ENCODE measurements at regions not wholly inside any gene's neighbourhood (a gene's known extent, or its start where the extent isn't known, plus 50 kb on each side); places are given as distances from the start of the nearest gene placed in this dataset.

GRCh38 chr1:226491093-226491850, 57.3 kb upstream of the STUM start (continued):
- no peak for TF ChIP-seq BCL3 (IDR thresholded peaks at IDR 0.05; ENCODE audit: borderline replicate concordance, insufficient read depth, low read depth, low read length, poor library complexity, severe bottlenecking)

- Histone ChIP-seq H3K27me3 (replicated peaks in 1 of 2; ENCODE audit: control insufficient read depth in 2 of 2, insufficient read depth in 2 of 2, low read length in 1 of 2) (no peaks in the 10 kb centered on the region; a peak in 2 of 4 replicates), H3K79me2 (ENCODE audit: control insufficient read depth, insufficient read depth, low read length) (no peaks in the 10 kb centered on the region), H3K27ac (ENCODE audit: control insufficient read depth, insufficient read depth) (no peak overlapping the region), H3K36me3 (ENCODE audit: control insufficient read depth in 2 of 2, insufficient read depth in 2 of 2, low read length in 1 of 2) (no peaks in the 10 kb centered on the region), H3K4me1 (ENCODE audit: control insufficient read depth, insufficient read depth, low read length) (no peaks in the 10 kb centered on the region), H3K4me2 (ENCODE audit: control insufficient read depth, insufficient read depth) (no peak overlapping the region), H3K9me3 (replicated peaks; ENCODE audit: control insufficient read depth, insufficient read depth, low read length) (no peaks in the 10 kb centered on the region), H2AFZ (ENCODE audit: control insufficient read depth, low read depth, low read length) (no peak overlapping the region), H4K20me1 (ENCODE audit: control insufficient read depth, insufficient read depth) (no peaks in the 10 kb centered on the region), H3K9ac (ENCODE audit: control insufficient read depth, insufficient read depth, low read length) (no peak overlapping the region), H3K4me3 (no peak overlapping the region)
- no TSS peak for BruUV-seq (replicated peaks)
- intact Hi-C loops (cut with micrococcal nuclease; ENCODE audit: unreplicated experiment) (no loop called here), in situ Hi-C loops (cut with MboI) (no loop called here)
- FAIRE-seq (no peak), DNase-seq (ENCODE audit: low read depth, low spot score) (no peak), ATAC-seq (no peak)
- ChIA-PET RAD21 (ENCODE audit: unreplicated experiment) (no interaction called here), POLR2A (no interaction called here), CTCF (no interaction called here), SMC1A (ENCODE audit: uncharacterized antibody, unreplicated experiment) (no interaction called here)
- 67% methylated on average over 7 of the region's 7 CpGs for WGBS (ENCODE audit: insufficient coverage, insufficient replicate concordance, low lambda C conversion rate, missing lambda C conversion rate)
- TF ChIP-seq ESRRA (IDR thresholded peaks at IDR 0.05; ENCODE audit: low read length) (no peak), E2F4 (IDR thresholded peaks at IDR 0.05; ENCODE audit: low read depth, low read length) (no peak), POLR2A (IDR thresholded peaks at IDR 0.05; ENCODE audit: low read depth, low read length) (no peak)
Measured at GRCh38 chr1:226492426-226493137, 56.0 kb upstream of the STUM start.

Data from GM12878 (cell line).